ENCODE measurements at regions not wholly inside any gene's neighbourhood (a gene's known extent, or its start where the extent isn't known, plus 50 kb on each side); places are given as distances from the start of the nearest gene placed in this dataset.

GRCh38 chr1:185425163-185425562, 108.1 kb upstream of the IVNS1ABP start:
- Mint-ChIP-seq H3K9me3 (ENCODE audit: low read depth, unreplicated experiment) (no peaks in the 10 kb centered on the region), H3K27me3 (ENCODE audit: unreplicated experiment) (no peaks in the 10 kb centered on the region), H3K4me3 (ENCODE audit: low read depth, unreplicated experiment) (no peak overlapping the region), H3K36me3 (ENCODE audit: insufficient read depth, unreplicated experiment) (no peaks in the 10 kb centered on the region), H3K27ac (ENCODE audit: unreplicated experiment) (no peak overlapping the region), H3K4me1 (ENCODE audit: low read depth, unreplicated experiment) (no peaks in the 10 kb centered on the region)
- TF ChIP-seq CTCF (IDR thresholded peaks at IDR 0.05; ENCODE audit: unreplicated experiment): no peak
- CTCF ChIA-PET: no interaction called here
- no TSS peak for BruUV-seq (replicated peaks)
- DNase-seq: no peak
- intact Hi-C loops (cut with micrococcal nuclease; ENCODE audit: unreplicated experiment): no loop called here

- intact Hi-C loops (cut with micrococcal nuclease; ENCODE audit: unreplicated experiment): no loop called here
- CTCF ChIA-PET: no interaction called here
- no peaks in the 10 kb centered on the region for H3K36me3 Mint-ChIP-seq (ENCODE audit: insufficient read depth, unreplicated experiment)
- no peak for DNase-seq
- no peak overlapping the region for H3K27ac Mint-ChIP-seq (ENCODE audit: unreplicated experiment)
- no peak for TF ChIP-seq CTCF (IDR thresholded peaks at IDR 0.05; ENCODE audit: unreplicated experiment)
- BruUV-seq (replicated peaks): no TSS peak
- no peaks in the 10 kb centered on the region for H3K27me3 Mint-ChIP-seq (ENCODE audit: unreplicated experiment)
- H3K4me1 Mint-ChIP-seq (ENCODE audit: low read depth, unreplicated experiment): no peaks in the 10 kb centered on the region
- H3K4me3 Mint-ChIP-seq (ENCODE audit: low read depth, unreplicated experiment): no peak overlapping the region
- H3K9me3 Mint-ChIP-seq (ENCODE audit: low read depth, unreplicated experiment): no peaks in the 10 kb centered on the region
These were observed 104.6 kb upstream of the IVNS1ABP start for GRCh38 chr1:185421485-185422107.

GRCh38 chr1:185420588-185421081, 103.6 kb upstream of the IVNS1ABP start:
- H3K4me1 Mint-ChIP-seq (ENCODE audit: low read depth, unreplicated experiment): no peaks in the 10 kb centered on the region
- H3K27me3 Mint-ChIP-seq (ENCODE audit: unreplicated experiment): no peaks in the 10 kb centered on the region
- no peak overlapping the region for H3K4me3 Mint-ChIP-seq (ENCODE audit: low read depth, unreplicated experiment)
- intact Hi-C loops (cut with micrococcal nuclease; ENCODE audit: unreplicated experiment): no loop called here
- no peak overlapping the region for H3K27ac Mint-ChIP-seq (ENCODE audit: unreplicated experiment)
- TF ChIP-seq CTCF (IDR thresholded peaks at IDR 0.05; ENCODE audit: unreplicated experiment): no peak
- BruUV-seq (replicated peaks): no TSS peak
- no peaks in the 10 kb centered on the region for H3K9me3 Mint-ChIP-seq (ENCODE audit: low read depth, unreplicated experiment)
- CTCF ChIA-PET: no interaction called here
- H3K36me3 Mint-ChIP-seq (ENCODE audit: insufficient read depth, unreplicated experiment): no peaks in the 10 kb centered on the region
- no peak for DNase-seq

- TF ChIP-seq CTCF (IDR thresholded peaks at IDR 0.05; ENCODE audit: unreplicated experiment): no peak
- no peak overlapping the region for H3K27ac Mint-ChIP-seq (ENCODE audit: unreplicated experiment)
- H3K27me3 Mint-ChIP-seq (ENCODE audit: unreplicated experiment): no peaks in the 10 kb centered on the region
- no peaks in the 10 kb centered on the region for H3K36me3 Mint-ChIP-seq (ENCODE audit: insufficient read depth, unreplicated experiment)
- CTCF ChIA-PET: no interaction called here
- H3K4me3 Mint-ChIP-seq (ENCODE audit: low read depth, unreplicated experiment): no peak overlapping the region
- no peak for DNase-seq
- no TSS peak for BruUV-seq (replicated peaks)
- H3K9me3 Mint-ChIP-seq (ENCODE audit: low read depth, unreplicated experiment): no peaks in the 10 kb centered on the region
- intact Hi-C loops (cut with micrococcal nuclease; ENCODE audit: unreplicated experiment): no loop called here
- no peaks in the 10 kb centered on the region for H3K4me1 Mint-ChIP-seq (ENCODE audit: low read depth, unreplicated experiment)
These were observed 102.7 kb upstream of the IVNS1ABP start for GRCh38 chr1:185419718-185420117.
